Lower leg skin (tissue), 4 donors: ENCODE measurements at regions not wholly inside any gene's neighbourhood (a gene's known extent, or its start where the extent isn't known, plus 50 kb on each side); places are given as distances from the start of the nearest gene placed in this dataset.

Experiments used
- DNase-seq, 2 donors: peaks; one replicate each; pipeline ENCODE4 v3.0.0-alpha.2; 2019; ENCODE audit warnings: low spot score in 2 of 2
- H3K4me3 ChIP-seq: fragments of 200-600 bp; sonication (generic); 2 replicates; pipeline ENCODE4 v1.5.1; 2017; ENCODE audit warnings: mild to moderate bottlenecking, low read depth; ENCODE audit not compliant: poor library complexity, severe bottlenecking
- CTCF ChIP-seq, 3 donors: fragments of 450-650 bp; IDR thresholded peaks; one replicate each; pipeline ENCODE4 v1.5.1; 2016; ENCODE audit warnings: antibody characterized with exemption in 3 of 3, mild to moderate bottlenecking in 3 of 3, moderate library complexity in 2 of 3
- POLR2A ChIP-seq, 2 donors: fragments of 450-650 bp; IDR thresholded peaks; one replicate each; pipeline ENCODE4 v1.6.1; 2016 to 2017; ENCODE audit warnings: antibody characterized with exemption in 2 of 2, mild to moderate bottlenecking in 1 of 2, moderate library complexity in 1 of 2
- WGBS, 2 donors: methylation state at CpG; one replicate each; pipeline ENCODE4 v1.1.5; 2018; 5-methylcytosine and 5-hydroxymethylcytosine counted together
- intact Hi-C: fragments of 100-400 bp; cut with DNase I; formaldehyde crosslinking; loops from one replicate; pipeline ENCODE4 v1.15.0; 2023; ENCODE audit warnings: low total_unique reads

GRCh38 chrX:148268673-148269072, 231.7 kb upstream of the AFF2 start:
- 87 to 100% methylated on average over 1 of the region's 1 CpG for WGBS, 2 donors
- intact Hi-C loops = no loop called here
- TF ChIP-seq POLR2A (IDR thresholded peaks at IDR 0.05) (no peak), CTCF (IDR thresholded peaks at IDR 0.05) (no peak)
- H3K4me3 ChIP-seq = no peak overlapping the region
- no peak for DNase-seq

DNA sequence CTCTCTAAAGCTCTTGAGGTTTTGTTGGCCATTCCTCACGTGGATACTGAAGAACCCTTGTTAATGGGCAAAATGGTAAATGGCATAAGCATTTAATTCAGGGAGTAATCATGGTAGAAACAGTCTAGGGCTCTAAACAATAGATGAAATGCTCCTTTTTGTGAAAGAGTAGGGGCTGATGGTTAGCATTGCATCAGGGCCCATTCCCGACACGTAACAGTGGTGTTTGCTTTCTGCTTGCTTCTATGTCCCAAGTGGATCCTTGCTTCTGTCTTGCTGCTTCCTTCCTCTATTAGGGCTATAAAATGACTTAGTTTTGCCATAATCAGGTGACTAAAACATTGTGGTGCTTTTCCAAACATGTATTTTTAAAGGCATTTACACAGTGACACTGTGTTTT, 230.9 kb upstream of the AFF2 start:
- 70 to 90% methylated on average over 3 of the region's 3 CpGs for WGBS, 2 donors
- intact Hi-C loops = no loop called here
- no peak for DNase-seq
- TF ChIP-seq CTCF (IDR thresholded peaks at IDR 0.05) = no peak
- TF ChIP-seq POLR2A (IDR thresholded peaks at IDR 0.05) = no peak
- no peak overlapping the region for H3K4me3 ChIP-seq

DNA sequence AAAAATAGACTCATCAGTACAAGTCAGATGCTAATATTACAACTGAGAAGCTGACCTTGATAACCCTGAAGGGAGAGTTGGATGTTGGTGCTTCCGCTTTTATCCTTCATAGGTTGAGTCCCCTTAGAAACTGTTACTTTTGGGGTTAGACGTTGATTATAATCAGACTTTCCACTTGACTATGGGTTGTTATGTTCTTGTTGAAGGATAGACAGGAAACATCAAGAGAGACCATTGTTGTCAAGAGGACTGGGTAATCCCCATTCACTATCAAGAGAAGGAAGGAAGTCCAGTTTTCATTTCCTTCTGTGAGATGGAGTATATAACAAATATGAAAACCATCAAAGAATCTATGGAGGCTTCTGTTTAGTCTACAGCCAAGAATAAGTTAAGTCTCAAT, 229.9 kb upstream of the AFF2 start:
- 65 to 72% methylated on average over 2 of the region's 2 CpGs for WGBS, 2 donors
- DNase-seq = no peak
- TF ChIP-seq POLR2A (IDR thresholded peaks at IDR 0.05) (no peak), CTCF (IDR thresholded peaks at IDR 0.05) (no peak)
- intact Hi-C loops = no loop called here
- no peak overlapping the region for H3K4me3 ChIP-seq

DNA sequence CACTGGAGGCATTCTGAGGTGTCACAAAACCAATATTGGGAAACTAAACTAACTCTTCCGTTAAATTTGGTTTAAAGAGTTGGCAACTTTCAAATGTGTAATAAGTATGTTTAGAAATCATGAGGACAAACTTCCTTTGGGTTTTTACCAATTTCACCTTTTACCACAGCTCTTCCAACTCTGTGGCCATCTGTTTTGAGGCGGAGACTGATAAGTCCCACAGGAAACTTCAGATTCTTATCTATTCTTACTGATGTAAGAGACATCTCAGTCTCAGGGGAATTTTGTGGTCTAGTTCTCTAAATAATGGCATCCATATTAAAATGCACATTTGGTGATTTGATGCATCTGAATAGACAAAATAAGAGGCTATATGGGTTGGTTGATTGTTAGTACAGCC, 229.2 kb upstream of the AFF2 start:
- TF ChIP-seq POLR2A (IDR thresholded peaks at IDR 0.05) = no peak
- TF ChIP-seq CTCF (IDR thresholded peaks at IDR 0.05) = no peak
- no peak overlapping the region for H3K4me3 ChIP-seq
- intact Hi-C loops = no loop called here
- 72 to 80% methylated on average over 2 of the region's 2 CpGs for WGBS, 2 donors
- DNase-seq = no peak

GRCh38 chrX:148281920-148282319, 218.5 kb upstream of the AFF2 start:
- H3K4me3 ChIP-seq = no peak overlapping the region
- no peak for TF ChIP-seq POLR2A (IDR thresholded peaks at IDR 0.05)
- no peak for TF ChIP-seq CTCF (IDR thresholded peaks at IDR 0.05)
- WGBS, 2 donors = 27 to 32% methylated on average over 1 of the region's 1 CpG
- intact Hi-C loops = no loop called here
- no peak for DNase-seq

DNA sequence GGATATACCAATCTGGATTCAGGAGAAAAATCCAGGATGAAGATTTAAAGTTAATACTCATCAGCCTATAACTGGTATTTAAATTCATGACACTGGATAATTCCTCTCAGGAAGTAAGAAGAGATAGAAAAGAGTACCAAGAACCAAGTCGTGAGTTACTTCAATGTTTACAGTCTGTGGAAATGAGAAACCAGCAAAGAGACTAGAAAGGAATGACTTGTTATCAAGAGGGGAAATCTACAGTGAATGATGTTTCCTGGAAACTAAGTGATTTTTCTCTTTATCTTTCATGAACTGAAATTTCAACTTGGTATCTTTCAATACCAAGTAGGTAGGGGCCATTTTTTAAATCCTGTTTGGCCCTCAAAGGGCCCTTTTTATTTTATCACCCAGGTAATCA, 217.9 kb upstream of the AFF2 start:
- no peak overlapping the region for H3K4me3 ChIP-seq
- DNase-seq = no peak
- 25 to 27% methylated on average over 1 of the region's 1 CpG for WGBS, 2 donors
- intact Hi-C loops = no loop called here
- no peak for TF ChIP-seq CTCF (IDR thresholded peaks at IDR 0.05)
- TF ChIP-seq POLR2A (IDR thresholded peaks at IDR 0.05) = no peak
